HG03521 (cell line): ENCODE measurements at regions not wholly inside any gene's neighbourhood (a gene's known extent, or its start where the extent isn't known, plus 50 kb on each side); places are given as distances from the start of the nearest gene placed in this dataset.
"Not testable (repeated sequence)": the region's sequence is repeated elsewhere in the genome, so short reads cannot be mapped to it uniquely, and the experiment has no call there.

ENCODE experiments used
- ATAC-seq: cut with Tn5 transposase; IDR thresholded peaks from one replicate; pipeline ENCODE4 v1.9.1; 2021; ENCODE audit warnings: mild to moderate bottlenecking, moderate library complexity; ENCODE audit not compliant: unreplicated experiment

DNA sequence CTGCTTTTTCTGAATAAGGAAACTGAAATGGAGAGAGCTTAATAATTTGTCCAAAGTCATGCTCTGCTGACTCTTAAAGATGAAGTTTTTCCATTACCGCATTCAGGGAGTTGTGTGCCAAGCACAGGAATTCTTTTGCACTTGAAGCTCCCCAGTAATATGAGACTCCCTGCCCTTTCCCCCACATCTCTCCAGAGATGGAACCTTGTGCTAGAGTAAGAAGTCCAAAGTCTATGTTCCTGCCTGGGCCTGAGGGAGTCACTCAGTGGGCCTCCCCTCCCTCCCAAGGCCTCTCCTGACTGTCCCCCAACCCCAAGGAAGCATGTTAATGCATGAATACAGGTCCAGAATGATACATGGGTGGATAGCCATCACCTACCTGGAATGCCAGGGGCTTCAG is 173.3 kb upstream of the SEMA6A start:
- ATAC-seq = no peak

DNA sequence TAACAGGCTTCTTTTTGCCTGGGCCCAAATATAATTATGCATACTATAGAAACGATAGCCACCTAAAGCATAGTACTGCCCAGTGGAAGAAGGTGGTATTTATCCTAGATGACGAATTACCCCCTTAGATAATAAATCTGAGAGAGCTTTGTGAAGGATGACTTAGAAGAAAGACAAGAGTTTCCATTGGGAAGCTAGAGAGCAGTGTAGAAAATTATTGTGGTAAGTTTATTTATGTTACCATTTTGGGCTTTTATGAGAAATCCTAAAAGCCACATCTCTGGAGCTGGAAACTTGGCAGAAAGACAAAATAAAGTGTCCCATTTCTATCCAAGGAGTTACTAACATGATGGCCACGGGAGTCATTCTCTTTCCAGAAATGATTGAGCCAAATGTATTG is 172.0 kb upstream of the SEMA6A start:
- ATAC-seq = no peak

- no peak for ATAC-seq
Measured at GRCh38 chr5:116740771-116741170, 166.1 kb upstream of the SEMA6A start.

DNA sequence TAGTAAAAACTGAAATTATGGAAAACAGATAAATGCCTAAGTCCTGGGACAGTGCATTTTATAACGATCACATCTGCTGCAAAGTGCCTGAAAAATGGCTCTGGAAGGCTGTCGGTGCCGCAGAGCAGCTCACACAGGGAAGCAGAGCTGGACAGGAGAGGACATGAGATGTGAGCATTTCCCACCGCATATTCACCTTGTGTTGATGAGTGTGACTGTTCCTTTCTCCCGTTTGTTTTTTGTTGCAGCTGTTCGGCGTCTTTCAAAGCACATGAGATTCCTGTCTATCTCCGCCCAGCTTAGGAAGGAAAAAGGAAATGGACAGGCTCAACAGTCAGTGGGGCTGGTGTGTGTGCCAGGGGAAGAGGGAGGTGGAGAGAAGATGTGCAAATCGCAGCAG is 164.9 kb upstream of the SEMA6A start:
- no peak for ATAC-seq

DNA sequence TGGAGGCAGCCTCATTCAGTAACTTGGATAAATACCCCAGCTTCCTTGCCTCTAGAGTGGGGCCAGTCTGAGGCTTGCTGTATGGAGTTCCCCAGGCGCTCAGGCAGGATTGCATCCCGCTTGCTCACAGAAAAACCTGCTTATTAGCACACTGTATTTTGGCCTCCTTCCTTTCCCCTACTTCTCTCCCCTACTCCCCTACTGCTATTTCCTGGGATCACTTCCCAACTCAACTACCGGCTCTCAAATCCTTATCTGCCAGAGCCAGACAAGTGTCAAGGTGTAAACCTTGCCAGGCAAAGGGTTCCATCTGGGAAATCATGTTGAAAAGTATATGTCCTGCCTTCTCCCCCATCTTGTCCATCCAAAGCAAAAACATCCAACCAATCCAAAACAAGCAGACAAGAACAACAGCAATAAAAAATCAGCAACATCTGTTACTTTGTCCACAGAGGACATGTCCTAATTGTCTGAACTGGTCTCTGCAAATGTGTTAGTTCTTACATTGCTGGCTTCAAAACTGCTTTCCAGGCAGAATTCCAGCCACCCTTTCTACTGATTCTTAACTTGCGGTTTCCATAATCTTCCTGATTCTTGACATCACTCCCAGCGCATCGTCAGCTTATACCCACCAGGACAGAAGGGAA is 164.1 kb upstream of the SEMA6A start:
- ATAC-seq = no peak

DNA sequence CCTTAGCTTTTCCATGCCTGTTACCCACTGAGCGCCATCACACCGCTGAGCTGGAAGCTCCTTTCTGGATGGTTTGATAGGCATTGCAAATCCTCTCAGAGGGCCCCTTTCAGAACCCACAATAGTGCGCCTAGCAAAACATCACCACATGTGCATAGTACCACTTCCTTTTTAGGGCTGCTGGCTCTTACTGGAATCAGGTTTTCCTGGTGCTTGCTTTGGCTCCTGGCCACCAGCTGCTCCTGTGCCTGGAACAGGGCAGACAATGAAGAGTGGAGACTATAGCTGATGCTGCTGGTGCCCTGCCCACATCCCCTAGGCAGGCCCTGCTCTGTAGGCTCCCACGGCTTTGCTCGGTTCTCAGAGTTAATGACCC is 163.6 kb upstream of the SEMA6A start:
- no peak for ATAC-seq

GRCh38 chr5:116736671-116737070 is 162.0 kb upstream of the SEMA6A start:
- no peak for ATAC-seq

- no peak for ATAC-seq
Measured at GRCh38 chr5:116733991-116734975, 159.7 kb upstream of the SEMA6A start.

DNA sequence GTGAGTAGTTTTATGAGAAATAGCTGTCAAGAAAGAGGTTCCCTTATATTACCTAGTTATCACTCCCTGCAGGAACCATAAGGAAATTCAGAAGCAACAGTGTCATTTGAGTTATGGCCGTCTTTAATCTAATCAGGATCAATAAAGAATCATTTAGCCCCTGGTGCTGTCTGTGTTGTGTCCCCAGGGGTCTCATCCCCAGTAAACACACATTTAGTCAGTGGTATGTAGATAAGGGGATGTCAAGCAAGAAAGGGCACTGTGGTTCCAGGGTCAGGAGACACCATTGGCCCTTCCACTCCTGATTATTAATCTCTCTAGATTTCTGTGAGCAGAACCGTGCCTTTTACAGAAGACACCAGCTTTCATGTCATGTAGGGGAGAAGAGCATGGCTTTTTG is 158.0 kb upstream of the SEMA6A start:
- no peak for ATAC-seq

- no peak for ATAC-seq
Measured at GRCh38 chr5:116731432-116731831, 156.8 kb upstream of the SEMA6A start.

- no peak for ATAC-seq
Measured at GRCh38 chr5:116730706-116731105, 156.1 kb upstream of the SEMA6A start.

GRCh38 chr5:116730185-116730584 is 155.6 kb upstream of the SEMA6A start:
- no peak for ATAC-seq

- no peak for ATAC-seq
Measured at GRCh38 chr5:116727248-116727647, 152.6 kb upstream of the SEMA6A start.

DNA sequence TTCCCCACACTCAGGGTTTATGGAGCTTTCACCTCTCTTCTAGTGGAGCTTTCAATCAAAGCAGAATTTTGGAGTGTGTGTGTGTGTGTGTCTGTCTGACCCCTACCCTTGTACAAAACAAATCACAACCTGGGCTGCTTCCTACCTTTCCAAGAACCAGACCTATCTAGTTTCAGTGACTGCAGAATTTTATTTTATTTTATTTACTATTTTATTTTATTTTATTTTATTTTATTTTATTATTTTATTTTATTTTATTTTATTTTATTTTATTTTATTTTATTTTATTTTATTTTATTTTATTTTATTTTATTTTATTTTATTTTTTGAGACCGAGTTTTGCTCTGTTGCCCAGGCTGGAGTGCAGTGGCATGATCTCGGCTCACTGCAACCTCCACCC is 151.6 kb upstream of the SEMA6A start:
- ATAC-seq = not testable (repeated sequence)

GRCh38 chr5:116724971-116725370 is 150.3 kb upstream of the SEMA6A start:
- no peak for ATAC-seq

- ATAC-seq = no peak
Measured at GRCh38 chr5:116722651-116723050, 148.0 kb upstream of the SEMA6A start.

- no peak for ATAC-seq
Measured at GRCh38 chr5:116719106-116719505, 144.5 kb upstream of the SEMA6A start.

GRCh38 chr5:116718317-116718716 is 143.7 kb upstream of the SEMA6A start:
- no peak for ATAC-seq

- ATAC-seq = no peak
Measured at GRCh38 chr5:116709082-116709481, 134.5 kb upstream of the SEMA6A start.

DNA sequence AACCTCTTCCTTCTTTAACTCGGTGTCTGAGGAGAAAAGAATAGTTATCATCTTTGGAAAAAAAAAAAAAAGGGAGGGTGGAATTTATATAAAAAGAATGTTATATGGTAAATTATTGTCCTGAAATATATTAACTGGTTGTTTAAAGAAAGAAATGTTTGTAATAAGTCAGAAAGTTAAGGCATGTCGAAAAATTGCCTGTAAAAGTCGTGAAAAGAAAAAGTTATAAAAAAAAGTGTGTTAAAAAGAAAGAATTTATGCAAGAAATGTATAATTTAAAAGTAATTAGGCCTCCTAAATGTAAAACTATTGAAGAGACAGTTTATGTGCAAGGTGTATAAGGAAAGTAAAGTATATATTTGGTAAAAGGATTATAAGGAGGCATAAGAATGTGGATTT is 130.5 kb upstream of the SEMA6A start:
- not testable (repeated sequence) for ATAC-seq

DNA sequence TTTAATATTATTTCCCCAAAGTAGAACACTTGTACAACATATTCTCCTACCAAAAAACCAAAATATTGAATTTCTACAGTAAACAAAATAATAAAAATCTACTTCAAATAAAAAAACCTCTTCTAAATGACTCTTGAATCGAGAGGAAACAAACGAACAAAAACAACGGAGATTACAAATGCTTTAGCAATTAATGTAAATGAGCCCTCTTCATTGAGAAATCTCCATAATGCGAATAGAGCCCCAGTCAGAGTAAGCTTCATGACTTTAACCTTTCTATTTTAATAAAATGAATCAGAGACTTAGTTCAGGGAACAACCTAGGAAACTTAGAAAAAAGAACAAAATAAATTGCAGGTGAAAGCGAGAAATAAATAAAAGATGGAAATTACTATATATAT is 129.3 kb upstream of the SEMA6A start:
- no peak for ATAC-seq

- ATAC-seq = no peak
Measured at GRCh38 chr5:116703328-116703727, 128.7 kb upstream of the SEMA6A start.
